Subcutaneous abdominal adipose tissue (tissue), 5 donors: ENCODE measurements at regions not wholly inside any gene's neighbourhood (a gene's known extent, or its start where the extent isn't known, plus 50 kb on each side); places are given as distances from the start of the nearest gene placed in this dataset.
A peak's percentile ranks its signal among the peaks of the same experiment; 100 is the strongest.

Experiments used
- H3K27ac ChIP-seq: one replicate; pipeline ENCODE4 v1.7.0; 2013; ENCODE audit warnings: low read depth, mild to moderate bottlenecking, inconsistent platforms, low read length, moderate library complexity
- H3K27me3 ChIP-seq, 5 donors: one replicate each; pipeline ENCODE4 v1.7.0; 2013; ENCODE audit warnings: low read length in 5 of 5, inconsistent platforms in 1 of 5; ENCODE audit not compliant: control insufficient read depth in 5 of 5, insufficient read depth in 4 of 5
- H3K36me3 ChIP-seq, 5 donors: one replicate each; pipeline ENCODE4 v1.7.0; 2013; ENCODE audit warnings: low read length in 5 of 5; ENCODE audit not compliant: control insufficient read depth in 5 of 5, insufficient read depth in 5 of 5
- H3K4me1 ChIP-seq, 5 donors: one replicate each; pipeline ENCODE4 v1.7.0; 2013; ENCODE audit warnings: low read length in 5 of 5, mild to moderate bottlenecking in 3 of 5, moderate library complexity in 1 of 5; ENCODE audit not compliant: control insufficient read depth in 5 of 5, insufficient read depth in 5 of 5
- H3K4me3 ChIP-seq, 5 donors: one replicate each; pipeline ENCODE4 v1.7.0; 2013; ENCODE audit warnings: low read length in 5 of 5, low read depth in 1 of 5
- H3K9ac ChIP-seq, 5 donors: one replicate each; pipeline ENCODE4 v1.7.0; 2013; ENCODE audit warnings: low read length in 5 of 5, mild to moderate bottlenecking in 4 of 5, moderate library complexity in 3 of 5
- H3K9me3 ChIP-seq, 5 donors: one replicate each; pipeline ENCODE4 v1.7.0; 2013; ENCODE audit warnings: low read length in 5 of 5; ENCODE audit not compliant: control insufficient read depth in 5 of 5
- donor health status: healthy.
- donor health status: healthy.
- donor health status: healthy.
- donor health status: healthy.
- donor health status: healthy.

DNA sequence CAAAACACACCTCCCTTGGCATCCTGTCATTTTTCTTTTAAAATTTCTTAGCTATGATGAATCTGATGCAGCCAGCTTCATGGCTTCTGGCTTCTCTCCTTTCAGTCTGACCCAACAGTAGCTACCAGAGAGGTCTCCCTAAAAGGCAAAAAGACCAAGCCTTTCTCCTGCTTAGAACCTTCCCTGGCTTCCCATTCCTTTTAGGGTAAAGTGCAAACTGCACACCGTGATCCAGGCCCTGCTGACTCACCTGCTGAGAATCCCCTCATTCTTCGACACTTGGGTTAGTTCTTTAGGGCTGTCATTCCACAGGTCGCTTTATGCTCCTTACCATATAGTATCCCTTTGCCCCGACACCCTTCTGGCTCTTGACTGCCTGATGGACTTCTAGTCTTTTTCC lies 362.4 kb downstream of the MIAT start:
- Histone ChIP-seq H3K9me3 (peaks cover 0 to under 1% (median 0%) of the 10 kb centered on the region in 5 donors), H3K4me1 (no peaks in the 10 kb centered on the region), H3K27me3 (peaks cover 2 to 27% (median 6%) of the 10 kb centered on the region in 5 donors), H3K27ac (no peak overlapping the region), H3K9ac (no peak overlapping the region), H3K4me3 (no peak overlapping the region), H3K36me3 (no peaks in the 10 kb centered on the region)

GRCh38 chr22:27022274-27022895 lies 365.0 kb downstream of the MIAT start:
- Histone ChIP-seq H3K9ac (no peak overlapping the region), H3K27ac (no peak overlapping the region), H3K4me3 (no peak overlapping the region), H3K27me3 (peaks cover 0 to 20% (median 6%) of the 10 kb centered on the region in 5 donors), H3K36me3 (no peaks in the 10 kb centered on the region), H3K4me1 (no peaks in the 10 kb centered on the region), H3K9me3 (no peaks in the 10 kb centered on the region)

DNA sequence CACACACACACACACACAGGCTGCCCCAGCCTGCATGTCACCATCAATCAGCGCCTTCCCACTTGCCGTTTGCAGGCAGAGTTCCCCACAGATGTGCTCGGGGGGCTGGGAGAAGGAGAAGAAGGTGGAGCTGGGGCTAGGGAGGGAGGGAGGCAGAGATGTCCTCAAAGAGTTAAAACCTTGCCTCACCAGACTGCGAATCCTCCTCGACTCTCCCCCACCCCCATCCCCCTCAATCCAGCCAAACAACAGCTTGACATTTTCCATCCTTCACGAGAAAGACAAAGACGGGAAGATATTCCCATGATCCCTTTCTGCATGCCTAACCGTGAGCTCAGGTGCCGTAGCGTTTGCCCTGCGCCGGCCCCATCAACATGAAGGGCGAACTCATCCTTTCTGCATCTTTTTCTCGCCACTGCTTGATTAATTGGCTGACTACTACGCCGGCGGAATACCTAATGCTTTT lies 365.5 kb downstream of the MIAT start:
- Histone ChIP-seq H3K9ac (no peak overlapping the region), H3K27me3 (peaks cover 0 to 16% (median 6%) of the 10 kb centered on the region in 5 donors), H3K9me3 (no peaks in the 10 kb centered on the region), H3K4me1 (no peaks in the 10 kb centered on the region), H3K27ac (no peak overlapping the region), H3K36me3 (no peaks in the 10 kb centered on the region), H3K4me3 (no peak overlapping the region)

GRCh38 chr22:27023591-27023990 lies 366.2 kb downstream of the MIAT start:
- Histone ChIP-seq H3K9ac (no peak overlapping the region), H3K4me3 (no peak overlapping the region), H3K27me3 (peaks cover 0 to 16% (median 6%) of the 10 kb centered on the region in 5 donors), H3K36me3 (no peaks in the 10 kb centered on the region), H3K27ac (no peak overlapping the region), H3K4me1 (no peaks in the 10 kb centered on the region), H3K9me3 (no peaks in the 10 kb centered on the region)

DNA sequence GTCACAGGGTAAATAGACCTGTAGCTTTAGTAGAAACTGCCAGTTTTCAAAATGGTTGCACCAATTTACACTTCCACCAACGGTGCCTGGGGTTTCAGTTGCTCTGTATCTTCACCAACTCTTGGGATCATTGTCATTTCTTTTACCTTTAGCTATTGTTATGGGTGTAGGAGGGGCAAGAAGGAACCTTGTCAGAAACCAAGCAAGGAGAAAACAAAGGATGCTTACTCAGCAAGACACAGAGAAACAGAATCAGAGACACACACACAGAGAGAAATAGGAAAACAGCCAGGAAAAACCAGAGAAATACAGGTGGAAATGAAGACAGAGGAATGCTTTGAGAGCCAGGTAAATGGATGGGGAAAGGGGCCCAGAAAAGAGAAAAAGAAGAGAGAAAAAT lies 367.6 kb downstream of the MIAT start:
- H3K36me3 ChIP-seq, result no peaks in the 10 kb centered on the region
- peaks cover 0 to 3% (median 0%) of the 10 kb centered on the region in 5 donors for H3K9me3 ChIP-seq
- H3K27me3 ChIP-seq, result peaks cover 0 to 16% (median 6%) of the 10 kb centered on the region in 5 donors
- no peak overlapping the region for H3K4me3 ChIP-seq
- no peak overlapping the region for H3K27ac ChIP-seq
- no peaks in the 10 kb centered on the region for H3K4me1 ChIP-seq
- H3K9ac ChIP-seq, result no peak overlapping the region

GRCh38 chr22:27028093-27028492 lies 370.7 kb downstream of the MIAT start:
- H3K36me3 ChIP-seq, result no peaks in the 10 kb centered on the region
- H3K9ac ChIP-seq, result no peak overlapping the region
- H3K4me3 ChIP-seq, result no peak overlapping the region
- peaks cover 0 to 3% (median 0%) of the 10 kb centered on the region in 5 donors for H3K9me3 ChIP-seq
- no peak overlapping the region for H3K27ac ChIP-seq
- peaks cover 0 to 8% (median 4%) of the 10 kb centered on the region in 5 donors for H3K27me3 ChIP-seq
- peaks cover 0 to 13% (median 10%) of the 10 kb centered on the region in 5 donors for H3K4me1 ChIP-seq

GRCh38 chr22:27029584-27030130 lies 372.3 kb downstream of the MIAT start:
- peaks cover 0 to 3% (median 0%) of the 10 kb centered on the region in 5 donors for H3K9me3 ChIP-seq
- H3K9ac ChIP-seq, result no peak overlapping the region
- no peak overlapping the region for H3K4me3 ChIP-seq
- no peaks in the 10 kb centered on the region for H3K36me3 ChIP-seq
- peaks cover 0 to 13% (median 10%) of the 10 kb centered on the region in 5 donors for H3K4me1 ChIP-seq
- H3K27ac ChIP-seq, result no peak overlapping the region
- peaks cover 0 to 8% (median 4%) of the 10 kb centered on the region in 5 donors for H3K27me3 ChIP-seq

DNA sequence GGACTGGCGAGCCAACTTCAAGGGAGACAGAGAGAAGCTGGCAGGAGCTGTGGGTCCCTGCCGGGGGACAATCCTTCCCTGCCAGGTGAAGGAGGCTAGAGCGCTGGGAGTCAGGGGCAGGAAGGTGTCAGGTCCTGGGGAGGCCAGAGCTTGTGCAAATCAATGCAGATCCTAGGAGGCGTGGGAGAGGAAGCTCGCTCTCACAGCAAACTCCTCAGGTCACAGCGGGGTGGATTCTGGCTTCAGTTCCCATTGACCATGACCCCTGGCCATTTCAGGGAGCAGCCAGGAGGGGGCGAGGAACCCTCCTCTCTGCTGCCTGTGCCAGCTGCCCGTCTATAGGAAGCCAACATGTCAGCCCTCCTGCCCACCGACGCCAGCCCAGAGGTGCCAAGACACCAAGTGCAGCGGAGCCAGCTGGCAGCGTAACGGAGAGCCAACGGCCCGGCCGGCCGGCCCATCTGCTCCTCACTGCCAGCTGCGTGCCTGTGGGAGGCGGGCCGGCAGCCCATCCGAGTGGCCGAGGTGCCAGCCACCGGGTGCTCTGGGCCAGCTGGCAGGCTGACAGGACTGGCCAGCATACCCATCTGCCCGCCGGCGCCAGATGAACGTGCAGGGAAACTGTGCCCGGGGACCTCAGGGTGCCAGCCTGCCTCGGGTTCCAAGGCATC lies 374.8 kb downstream of the MIAT start:
- no peak overlapping the region for H3K27ac ChIP-seq
- peak overlapping the region in 2 of 5 donors; percentile 19 to 24 for H3K4me3 ChIP-seq
- H3K27me3 ChIP-seq, result peaks cover 0 to 8% (median 4%) of the 10 kb centered on the region in 5 donors
- H3K9me3 ChIP-seq, result peaks cover 0 to 3% (median 0%) of the 10 kb centered on the region in 5 donors
- H3K36me3 ChIP-seq, result no peaks in the 10 kb centered on the region
- peaks cover 0 to 13% (median 10%) of the 10 kb centered on the region in 5 donors for H3K4me1 ChIP-seq
- H3K9ac ChIP-seq, result no peak overlapping the region

GRCh38 chr22:27041745-27042310 lies 384.4 kb downstream of the MIAT start:
- Histone ChIP-seq H3K9me3 (peaks cover 0 to 4% (median 3%) of the 10 kb centered on the region in 5 donors), H3K4me3 (no peak overlapping the region), H3K36me3 (no peaks in the 10 kb centered on the region), H3K4me1 (peaks cover 0 to 8% (median 6%) of the 10 kb centered on the region in 5 donors), H3K27me3 (peaks cover 0 to 3% (median 0%) of the 10 kb centered on the region in 5 donors), H3K9ac (no peak overlapping the region), H3K27ac (no peak overlapping the region)

DNA sequence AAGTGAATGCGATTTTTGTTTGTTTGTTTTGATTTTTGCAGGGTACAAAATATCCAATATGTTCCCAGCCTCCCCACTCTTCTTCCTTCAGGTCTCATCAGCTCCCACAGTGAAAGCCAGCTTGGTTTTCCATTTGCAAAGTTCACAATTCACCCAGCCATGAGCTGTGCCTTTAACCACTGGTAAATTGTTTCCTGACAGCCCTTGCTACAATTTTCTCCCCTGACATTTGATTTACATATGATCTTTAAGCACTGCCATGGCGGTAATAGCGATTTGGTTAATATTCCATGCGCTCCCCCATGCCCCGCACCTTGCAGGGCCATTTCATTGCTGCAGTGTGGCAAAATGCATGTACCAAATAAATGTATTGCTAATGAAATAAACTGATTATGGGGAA lies 385.9 kb downstream of the MIAT start:
- H3K4me1 ChIP-seq, result peaks cover 0 to 8% (median 6%) of the 10 kb centered on the region in 5 donors
- peaks cover 0 to 5% (median 4%) of the 10 kb centered on the region in 5 donors for H3K9me3 ChIP-seq
- no peaks in the 10 kb centered on the region for H3K36me3 ChIP-seq
- H3K4me3 ChIP-seq, result no peak overlapping the region
- peaks cover 0 to 3% (median 0%) of the 10 kb centered on the region in 5 donors for H3K27me3 ChIP-seq
- no peak overlapping the region for H3K9ac ChIP-seq
- H3K27ac ChIP-seq, result no peak overlapping the region
